Fibroblast of mammary gland (primary cell): ENCODE measurements at regions not wholly inside any gene's neighbourhood (a gene's known extent, or its start where the extent isn't known, plus 50 kb on each side); places are given as distances from the start of the nearest gene placed in this dataset.

Experiments used
- DNase-seq: peaks from one replicate; pipeline ENCODE4 v3.0.0-alpha.2; 2010; ENCODE audit warnings: low read depth
- H3K4me3 ChIP-seq: 2 replicates; pipeline ENCODE4 v1.5.1; 2011; ENCODE audit warnings: low read depth, mild to moderate bottlenecking, low read length, moderate library complexity; ENCODE audit not compliant: control insufficient read depth
- CTCF ChIP-seq: conservative IDR thresholded peaks from 2 replicates; pipeline ENCODE4 v1.5.1; 2011; ENCODE audit warnings: low read depth, low read length, inconsistent platforms; ENCODE audit not compliant: control insufficient read depth, insufficient read depth

GRCh38 chr6:165186441-165187205 lies 122.8 kb downstream of the C6orf118 start:
- no peak overlapping the region for H3K4me3 ChIP-seq
- DNase-seq: no peak
- TF ChIP-seq CTCF: no peak

- no peak overlapping the region for H3K4me3 ChIP-seq
- no peak for TF ChIP-seq CTCF
- DNase-seq: peak; percentile 55
These were observed 123.4 kb downstream of the C6orf118 start for GRCh38 chr6:165186041-165186440.

DNA sequence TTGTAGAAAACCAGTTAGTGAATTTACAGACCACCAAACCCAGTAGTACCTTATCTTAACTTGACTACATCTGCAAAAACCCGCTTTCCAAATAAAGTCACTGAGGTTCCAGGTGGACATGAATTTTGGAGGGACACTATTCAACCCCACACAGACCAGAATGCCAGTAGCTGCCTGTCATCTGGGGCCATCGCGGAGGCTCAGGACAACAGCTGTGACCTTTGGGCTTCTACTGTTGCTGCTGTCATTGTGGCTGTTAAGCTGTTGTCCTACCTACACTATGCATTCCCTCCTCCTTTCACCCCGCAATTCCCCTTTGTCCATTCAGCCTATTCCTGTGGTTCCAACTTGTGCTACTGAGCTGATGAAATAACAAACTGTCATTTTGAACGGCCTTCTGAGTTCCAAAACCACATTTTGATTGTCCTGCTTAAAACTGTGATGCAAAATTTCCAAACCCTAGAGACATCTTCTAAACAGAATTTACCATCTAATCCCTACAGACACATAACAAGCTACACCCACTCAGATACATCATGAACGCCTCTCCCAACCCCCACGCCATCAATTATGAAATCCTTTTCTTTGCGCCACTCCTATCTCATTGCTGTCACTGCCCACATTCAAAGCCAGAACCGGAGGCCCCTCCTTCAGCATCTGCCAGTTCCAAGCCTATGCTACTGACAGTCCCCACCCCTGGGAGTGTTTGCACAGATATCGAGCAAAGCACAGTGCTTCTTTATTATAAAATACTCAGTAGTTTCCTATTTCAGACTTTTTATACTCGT lies 125.0 kb downstream of the C6orf118 start:
- peak; percentile 74 for DNase-seq
- no peak for TF ChIP-seq CTCF

GRCh38 chr6:165183496-165184140 lies 125.8 kb downstream of the C6orf118 start:
- no peak for DNase-seq
- no peak for TF ChIP-seq CTCF
- no peak overlapping the region for H3K4me3 ChIP-seq

More for the DNA sequence above, 125.0 kb downstream of the C6orf118 start:
- no peak overlapping the region for H3K4me3 ChIP-seq

DNA sequence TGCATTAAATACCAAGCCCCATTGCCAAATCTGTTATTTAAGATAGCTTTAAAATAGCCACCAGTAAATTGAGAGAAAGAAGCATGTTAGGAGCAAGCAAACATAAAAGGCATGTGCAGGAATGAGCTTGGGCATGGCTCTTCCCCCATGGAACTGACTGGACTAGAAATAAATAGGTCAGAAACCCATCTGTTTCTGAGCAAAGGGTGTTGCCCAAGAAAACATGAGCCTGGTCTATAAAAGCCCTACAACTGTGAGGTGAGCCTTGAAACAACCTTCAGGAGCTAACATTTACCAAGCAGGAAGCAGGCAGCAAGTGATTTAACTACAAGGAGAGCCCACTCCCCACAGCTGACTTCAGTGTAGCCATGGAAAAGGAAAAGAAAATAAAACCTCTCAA lies 126.3 kb downstream of the C6orf118 start:
- H3K4me3 ChIP-seq: no peak overlapping the region
- peak; percentile 18 for DNase-seq
- TF ChIP-seq CTCF: no peak

DNA sequence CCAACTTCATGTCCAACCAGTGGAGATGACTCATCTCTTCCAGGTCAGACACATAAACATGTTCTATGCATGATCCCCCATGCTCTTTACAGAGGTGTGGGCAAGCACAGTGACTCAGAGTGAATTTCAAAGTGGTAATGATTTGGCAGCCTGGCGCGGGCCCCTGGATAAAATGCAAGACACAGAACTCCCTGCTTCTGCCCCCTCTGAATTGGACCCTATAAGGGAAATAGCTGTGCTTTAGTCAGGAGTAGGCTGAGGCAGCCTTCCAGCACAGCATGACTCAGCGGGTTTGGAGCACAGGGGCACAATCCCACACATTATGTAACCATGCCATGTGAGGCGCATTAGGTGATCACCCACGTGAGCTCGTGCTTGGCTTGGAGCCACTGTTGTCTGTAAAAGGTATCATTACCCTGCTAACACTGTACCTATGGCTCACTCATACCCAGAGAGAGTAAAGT lies 127.4 kb downstream of the C6orf118 start:
- no peak overlapping the region for H3K4me3 ChIP-seq
- no peak for TF ChIP-seq CTCF
- DNase-seq: peak; percentile 90
